Adrenal gland (tissue), 9 donors: ENCODE measurements at regions not wholly inside any gene's neighbourhood (a gene's known extent, or its start where the extent isn't known, plus 50 kb on each side); places are given as distances from the start of the nearest gene placed in this dataset.

Source experiments
- DNase-seq, 7 donors: peaks; one replicate each; pipeline ENCODE4 v3.0.0-alpha.2; 2019 to 2020
- H3K27ac ChIP-seq, 5 donors: fragments of 200-600 bp; sonication (generic) in 4 of 5; 1 replicate in 3 of 5; 2 replicates in 2 of 5; pipeline versions ENCODE4 v1.5.1 to v1.8.0; 2016 to 2020; ENCODE audit warnings: mild to moderate bottlenecking in 1 of 5
- H3K27me3 ChIP-seq: fragments of 200-600 bp; 2 replicates; pipeline ENCODE4 v1.8.0; 2021
- H3K36me3 ChIP-seq, 2 donors: fragments of 200-600 bp; replicated peaks in 1 of 2; 1 replicate in 1 of 2; 2 replicates in 1 of 2; pipeline versions ENCODE4 v1.5.1 to v1.8.0; 2018 to 2022
- H3K4me1 ChIP-seq, 2 donors: fragments of 200-600 bp; replicated peaks in 1 of 2; 1 replicate in 1 of 2; 2 replicates in 1 of 2; pipeline versions ENCODE4 v1.5.1 to v1.8.0; 2018 to 2021
- H3K4me3 ChIP-seq, 4 donors: fragments of 200-600 bp; sonication (generic) in 3 of 4; one replicate each; pipeline ENCODE4 v1.5.1; 2016 to 2018
- H3K9me3 ChIP-seq, 3 donors: fragments of 200-600 bp; sonication (generic) in 1 of 3; replicated peaks in 1 of 3; 1 replicate in 2 of 3; 2 replicates in 1 of 3; pipeline versions ENCODE4 v1.5.1 to v1.8.0; 2016 to 2021
- POLR2A ChIP-seq, 2 donors: fragments of 450-650 bp; IDR thresholded peaks; one replicate each; pipeline ENCODE4 v1.6.1; 2017; ENCODE audit warnings: antibody characterized with exemption in 2 of 2, mild to moderate bottlenecking in 2 of 2, moderate library complexity in 1 of 2
- WGBS, 4 donors: extraction: QIAGEN DNeasy Blood & Tissue Kit in 2 of 4; methylation state at CpG; one replicate each; pipeline versions ENCODE4 v1.1.5 to v1.1.7; 2013 to 2017; 5-methylcytosine and 5-hydroxymethylcytosine counted together
- intact Hi-C, 2 donors: fragments of 100-400 bp; cut with DNase I; formaldehyde crosslinking; loops; one replicate each; pipeline versions ENCODE4 v1.14.1 to v1.15.0; 2022 to 2023
- TF ChIP-seq, protein P1 (sequence below), 6 experiments: fragments of 450-650 bp in 4 of 6; fragments of 200-600 bp in 2 of 6; sonication (generic) in 1 of 6; IDR thresholded peaks; 1 replicate in 5 of 6; 2 replicates in 1 of 6; pipeline versions ENCODE4 v1.5.1 to v1.8.0; 2016 to 2021; ENCODE audit warnings: antibody characterized with exemption in 6 of 6, mild to moderate bottlenecking in 2 of 6, moderate library complexity in 1 of 6
- donor health status: healthy with polysubstance abuse.
- donor health status: Bipolar disorder and iron deficiency.
- donor health status: DM: yes; HTN: yes; CAD: no.
- donor health status: DM: no; HTN: no; CAD: no.
- donor health status: DM: no; HTN: no; CAD: no.

DNA sequence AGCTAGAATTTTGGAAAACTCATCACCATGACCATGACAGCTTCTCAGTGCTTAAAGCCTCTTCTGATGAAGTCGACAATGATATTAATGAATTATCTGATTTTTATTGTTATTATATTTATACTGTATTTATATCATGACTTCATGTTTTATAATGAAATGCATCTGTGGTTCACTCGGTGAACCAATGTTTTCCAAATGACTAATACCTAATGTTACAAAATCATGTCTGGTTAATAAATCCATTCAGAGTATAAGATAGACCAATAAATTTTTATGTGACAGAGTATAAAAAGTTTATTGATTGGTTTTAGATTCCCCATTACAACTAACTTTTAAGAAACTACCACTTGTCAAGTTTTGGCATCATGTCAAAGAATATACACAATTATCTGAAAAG is 416.5 kb downstream of the MLLT3 start:
- Histone ChIP-seq H3K27ac (no peak overlapping the region), H3K27me3 (no peaks in the 10 kb centered on the region), H3K4me3 (no peak overlapping the region), H3K36me3 (no peaks in the 10 kb centered on the region), H3K9me3 (no peaks in the 10 kb centered on the region), H3K4me1 (no peaks in the 10 kb centered on the region)
- no peak for DNase-seq
- TF ChIP-seq, protein P1, sequence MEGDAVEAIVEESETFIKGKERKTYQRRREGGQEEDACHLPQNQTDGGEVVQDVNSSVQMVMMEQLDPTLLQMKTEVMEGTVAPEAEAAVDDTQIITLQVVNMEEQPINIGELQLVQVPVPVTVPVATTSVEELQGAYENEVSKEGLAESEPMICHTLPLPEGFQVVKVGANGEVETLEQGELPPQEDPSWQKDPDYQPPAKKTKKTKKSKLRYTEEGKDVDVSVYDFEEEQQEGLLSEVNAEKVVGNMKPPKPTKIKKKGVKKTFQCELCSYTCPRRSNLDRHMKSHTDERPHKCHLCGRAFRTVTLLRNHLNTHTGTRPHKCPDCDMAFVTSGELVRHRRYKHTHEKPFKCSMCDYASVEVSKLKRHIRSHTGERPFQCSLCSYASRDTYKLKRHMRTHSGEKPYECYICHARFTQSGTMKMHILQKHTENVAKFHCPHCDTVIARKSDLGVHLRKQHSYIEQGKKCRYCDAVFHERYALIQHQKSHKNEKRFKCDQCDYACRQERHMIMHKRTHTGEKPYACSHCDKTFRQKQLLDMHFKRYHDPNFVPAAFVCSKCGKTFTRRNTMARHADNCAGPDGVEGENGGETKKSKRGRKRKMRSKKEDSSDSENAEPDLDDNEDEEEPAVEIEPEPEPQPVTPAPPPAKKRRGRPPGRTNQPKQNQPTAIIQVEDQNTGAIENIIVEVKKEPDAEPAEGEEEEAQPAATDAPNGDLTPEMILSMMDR (IDR thresholded peaks at IDR 0.05) = no peak
- TF ChIP-seq POLR2A (IDR thresholded peaks at IDR 0.05) = no peak
- intact Hi-C loops = no loop called here
- 78 to 81% (median 79%) methylated on average over 2 of the region's 2 CpGs for WGBS, 4 donors

DNA sequence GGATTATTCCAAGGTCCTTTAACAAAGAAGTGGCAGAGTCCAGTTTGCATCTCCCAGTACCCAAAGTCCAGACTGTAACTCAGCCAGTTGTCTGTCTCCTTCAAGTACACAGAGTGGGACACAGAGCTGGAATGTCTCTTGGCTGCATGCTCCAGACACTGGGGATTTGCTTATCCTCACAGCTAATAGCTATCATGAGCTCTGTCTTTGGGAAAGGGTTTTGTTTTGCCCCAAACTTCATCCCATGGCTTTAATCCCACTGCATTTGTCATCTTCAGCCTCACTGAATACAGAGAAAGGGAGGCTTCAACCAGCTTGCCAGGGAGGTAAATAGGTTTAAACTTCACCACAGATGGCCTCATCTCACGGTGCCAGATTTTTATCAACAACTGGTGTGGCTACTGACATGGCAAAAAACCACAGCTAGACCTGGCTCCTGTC is 412.2 kb upstream of the SLC24A2 start:
- WGBS, 4 donors = 44 to 67% (median 54%) methylated on average over 1 of the region's 1 CpG
- intact Hi-C loops = no loop called here
- no peak overlapping the region for H3K4me3 ChIP-seq
- TF ChIP-seq POLR2A (IDR thresholded peaks at IDR 0.05) = no peak
- TF ChIP-seq, protein P1 (IDR thresholded peaks at IDR 0.05) = no peak
- peaks cover 0 to 3% (median 0%) of the 10 kb centered on the region in 3 donors for H3K9me3 ChIP-seq
- no peaks in the 10 kb centered on the region for H3K36me3 ChIP-seq
- no peaks in the 10 kb centered on the region for H3K27me3 ChIP-seq
- no peaks in the 10 kb centered on the region for H3K4me1 ChIP-seq
- no peak for DNase-seq
- H3K27ac ChIP-seq = no peak overlapping the region

DNA sequence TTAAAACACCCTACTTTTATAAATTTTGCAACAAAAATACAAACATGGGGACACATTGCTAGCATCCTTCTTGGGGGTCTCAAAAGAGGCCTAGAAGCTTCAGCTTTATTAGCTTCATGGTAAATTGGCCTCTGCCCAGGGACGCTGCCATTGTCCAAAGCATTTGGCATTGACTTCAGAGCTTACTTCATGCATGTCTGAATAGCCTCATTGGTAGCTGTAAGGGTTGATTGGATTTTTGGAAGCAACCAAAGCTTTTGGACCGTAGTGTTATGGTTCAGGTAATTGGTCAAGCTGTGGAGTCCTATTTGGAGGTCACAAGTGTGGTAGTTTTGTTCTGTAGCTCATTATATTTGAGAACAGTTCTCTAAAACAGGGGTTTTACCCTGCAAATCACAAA is 411.7 kb upstream of the SLC24A2 start:
- H3K4me1 ChIP-seq = no peaks in the 10 kb centered on the region
- H3K27me3 ChIP-seq = no peaks in the 10 kb centered on the region
- intact Hi-C loops = no loop called here
- WGBS, 4 donors = 72 to 100% (median 77%) methylated on average over 1 to 2 of the region's 2 CpGs
- TF ChIP-seq, protein P1 (IDR thresholded peaks at IDR 0.05) = no peak
- no peak for TF ChIP-seq POLR2A (IDR thresholded peaks at IDR 0.05)
- no peak for DNase-seq
- H3K27ac ChIP-seq = no peak overlapping the region
- H3K4me3 ChIP-seq = no peak overlapping the region
- peaks cover 0 to 7% (median 0%) of the 10 kb centered on the region in 3 donors for H3K9me3 ChIP-seq
- H3K36me3 ChIP-seq = no peaks in the 10 kb centered on the region

DNA sequence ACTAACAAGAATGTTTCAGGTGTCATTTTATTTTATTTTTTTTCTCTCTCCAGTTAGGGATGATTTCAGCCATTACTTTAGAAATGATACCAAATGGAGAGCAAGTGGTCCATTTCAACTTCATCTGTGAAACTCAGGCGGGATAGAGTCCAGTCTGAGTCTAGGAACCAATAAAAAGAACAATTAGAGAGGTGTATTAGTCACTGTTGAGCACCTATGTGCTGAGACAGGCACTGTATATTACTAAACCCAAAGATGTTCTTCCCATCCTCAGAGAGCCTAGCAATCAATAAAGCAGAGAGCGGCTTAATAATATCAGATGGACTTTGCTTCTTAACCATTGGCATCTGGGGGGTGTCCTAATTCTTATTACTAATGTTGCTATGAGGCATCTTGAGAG is 410.3 kb upstream of the SLC24A2 start:
- WGBS, 4 donors = 39 to 90% (median 84%) methylated on average over 2 of the region's 2 CpGs

More for the DNA sequence above, 410.3 kb upstream of the SLC24A2 start:
- TF ChIP-seq, protein P1 (IDR thresholded peaks at IDR 0.05) = no peak
- no peak for TF ChIP-seq POLR2A (IDR thresholded peaks at IDR 0.05)
- intact Hi-C loops = no loop called here
- H3K4me3 ChIP-seq = no peak overlapping the region
- no peaks in the 10 kb centered on the region for H3K36me3 ChIP-seq
- DNase-seq = no peak
- no peak overlapping the region for H3K27ac ChIP-seq
- H3K27me3 ChIP-seq = no peaks in the 10 kb centered on the region
- H3K9me3 ChIP-seq = peaks cover 0 to 13% (median 0%) of the 10 kb centered on the region in 3 donors
- H3K4me1 ChIP-seq = no peaks in the 10 kb centered on the region
